ENCODE measurements at regions not wholly inside any gene's neighbourhood (a gene's known extent, or its start where the extent isn't known, plus 50 kb on each side); places are given as distances from the start of the nearest gene placed in this dataset.

DNA sequence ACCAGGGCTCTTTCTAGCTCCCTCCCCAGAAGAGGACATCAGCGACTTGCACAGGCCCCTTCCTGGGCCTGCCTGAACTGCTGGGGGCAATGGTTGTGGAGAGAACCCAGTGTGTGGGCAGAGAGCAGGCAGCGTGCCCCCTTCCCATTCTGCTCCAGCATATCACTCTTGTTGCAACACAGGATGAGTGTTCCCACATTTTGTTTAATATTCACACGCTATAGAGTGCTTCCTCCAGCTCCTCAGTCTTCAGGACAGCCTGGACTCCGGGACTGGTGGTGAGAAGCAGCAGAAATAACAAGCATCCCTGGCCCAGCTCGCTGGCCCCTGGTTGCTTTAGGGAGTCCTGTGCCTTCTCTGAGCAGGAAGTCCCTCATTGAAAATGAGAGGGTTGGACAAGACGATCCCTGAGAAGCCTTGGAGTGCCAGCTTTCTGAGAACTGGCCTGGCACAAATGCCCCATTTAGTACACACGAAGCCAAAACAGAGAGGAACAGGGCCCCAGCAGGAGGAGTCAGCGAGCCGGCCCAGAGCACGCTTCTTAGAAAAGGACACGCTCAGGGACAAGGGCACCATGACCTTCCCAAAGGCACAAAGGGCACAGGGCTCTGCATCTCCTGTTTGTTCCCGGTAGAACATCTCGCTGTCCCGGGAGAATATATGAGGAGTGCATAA lies 84.2 kb upstream of the FOXC1 start:
- intact Hi-C loops (cut with DNase I), result no loop called here
- H3K27me3 ChIP-seq, result no peaks in the 10 kb centered on the region
- ATAC-seq (no peak), DNase-seq (no peak)
- H3K4me3 ChIP-seq, result no peak overlapping the region
- H3K9me3 ChIP-seq, result no peaks in the 10 kb centered on the region
- WGBS (ENCODE audit: insufficient coverage, low coverage, low lambda C conversion rate, missing lambda C conversion rate), result 78% methylated on average over 6 of the region's 14 CpGs
- TF ChIP-seq, protein P1, sequence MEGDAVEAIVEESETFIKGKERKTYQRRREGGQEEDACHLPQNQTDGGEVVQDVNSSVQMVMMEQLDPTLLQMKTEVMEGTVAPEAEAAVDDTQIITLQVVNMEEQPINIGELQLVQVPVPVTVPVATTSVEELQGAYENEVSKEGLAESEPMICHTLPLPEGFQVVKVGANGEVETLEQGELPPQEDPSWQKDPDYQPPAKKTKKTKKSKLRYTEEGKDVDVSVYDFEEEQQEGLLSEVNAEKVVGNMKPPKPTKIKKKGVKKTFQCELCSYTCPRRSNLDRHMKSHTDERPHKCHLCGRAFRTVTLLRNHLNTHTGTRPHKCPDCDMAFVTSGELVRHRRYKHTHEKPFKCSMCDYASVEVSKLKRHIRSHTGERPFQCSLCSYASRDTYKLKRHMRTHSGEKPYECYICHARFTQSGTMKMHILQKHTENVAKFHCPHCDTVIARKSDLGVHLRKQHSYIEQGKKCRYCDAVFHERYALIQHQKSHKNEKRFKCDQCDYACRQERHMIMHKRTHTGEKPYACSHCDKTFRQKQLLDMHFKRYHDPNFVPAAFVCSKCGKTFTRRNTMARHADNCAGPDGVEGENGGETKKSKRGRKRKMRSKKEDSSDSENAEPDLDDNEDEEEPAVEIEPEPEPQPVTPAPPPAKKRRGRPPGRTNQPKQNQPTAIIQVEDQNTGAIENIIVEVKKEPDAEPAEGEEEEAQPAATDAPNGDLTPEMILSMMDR (IDR thresholded peaks at IDR 0.05), result no peak
- TF ChIP-seq POLR2A (IDR thresholded peaks at IDR 0.05), result no peak
- H3K27ac ChIP-seq, result no peak overlapping the region
- no peaks in the 10 kb centered on the region for H3K4me1 ChIP-seq
- no peaks in the 10 kb centered on the region for H3K36me3 ChIP-seq

DNA sequence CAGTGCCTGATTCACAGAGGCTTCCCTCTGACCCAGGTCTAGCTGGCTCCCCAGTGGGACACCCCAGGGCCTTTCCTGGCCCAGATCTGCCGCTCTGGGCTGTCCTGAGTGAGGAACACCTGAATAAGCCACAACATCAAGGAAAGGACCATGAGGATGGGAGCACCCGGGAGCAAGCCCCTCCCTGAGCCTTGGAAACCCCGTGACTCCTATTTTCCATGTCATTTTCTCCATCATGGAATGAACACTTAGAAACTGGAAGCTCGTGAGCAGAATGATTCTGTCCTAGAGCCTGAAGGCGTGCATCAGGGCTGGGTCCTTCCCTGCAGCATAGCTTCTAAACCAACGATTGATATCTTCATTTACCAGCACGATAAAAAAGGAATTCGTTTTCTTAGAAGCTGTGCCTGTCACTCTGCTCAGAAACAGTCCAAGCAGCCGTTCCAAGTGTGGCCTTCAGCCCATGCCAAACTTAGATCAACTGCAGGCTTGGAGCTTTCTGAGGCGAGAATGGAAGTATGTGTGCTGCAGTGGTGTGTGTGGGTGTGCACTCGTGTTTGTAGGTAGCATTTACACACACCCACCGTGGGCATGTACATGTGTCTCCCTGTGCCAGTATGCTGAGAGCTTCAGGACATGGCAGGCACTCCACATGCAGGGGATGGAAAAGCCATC lies 83.2 kb upstream of the FOXC1 start:
- ATAC-seq, result no peak
- no peaks in the 10 kb centered on the region for H3K27me3 ChIP-seq
- no peak overlapping the region for H3K4me3 ChIP-seq
- H3K27ac ChIP-seq, result no peak overlapping the region
- no peaks in the 10 kb centered on the region for H3K4me1 ChIP-seq
- H3K9me3 ChIP-seq, result no peaks in the 10 kb centered on the region
- intact Hi-C loops (cut with DNase I), result no loop called here
- no peak for DNase-seq
- no peak for TF ChIP-seq POLR2A (IDR thresholded peaks at IDR 0.05)
- TF ChIP-seq, protein P1 (IDR thresholded peaks at IDR 0.05), result no peak
- WGBS (ENCODE audit: insufficient coverage, low coverage, low lambda C conversion rate, missing lambda C conversion rate), result 41% methylated on average over 8 of the region's 12 CpGs
- no peaks in the 10 kb centered on the region for H3K36me3 ChIP-seq

DNA sequence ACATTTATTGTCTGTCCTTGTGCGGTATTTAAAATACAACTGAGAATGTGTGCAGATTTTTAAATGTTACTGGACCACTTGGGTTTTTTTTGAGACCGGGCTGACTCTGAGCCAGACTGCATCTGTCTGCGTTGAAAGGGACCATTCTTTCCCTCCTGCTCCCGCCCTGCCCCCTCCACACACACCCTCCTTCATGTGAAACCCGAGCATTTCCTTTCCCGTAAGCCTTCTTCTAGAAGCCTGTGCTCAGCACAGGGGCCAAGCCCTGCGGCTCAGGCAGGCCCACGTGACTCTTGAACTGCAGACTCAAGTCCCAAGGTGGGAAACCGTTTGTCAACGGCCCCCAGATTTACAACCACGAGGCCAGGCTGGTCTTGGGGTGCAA lies 82.7 kb upstream of the FOXC1 start:
- ATAC-seq (peak in 3 of 4 donors; percentile 27 to 64 (median 49)), DNase-seq (no peak)
- no peak overlapping the region for H3K27ac ChIP-seq
- H3K9me3 ChIP-seq, result no peaks in the 10 kb centered on the region
- 23% methylated on average over 10 of the region's 11 CpGs for WGBS (ENCODE audit: insufficient coverage, low coverage, low lambda C conversion rate, missing lambda C conversion rate)
- H3K4me1 ChIP-seq, result no peaks in the 10 kb centered on the region
- H3K36me3 ChIP-seq, result no peaks in the 10 kb centered on the region
- intact Hi-C loops (cut with DNase I), result no loop called here
- H3K4me3 ChIP-seq, result no peak overlapping the region
- TF ChIP-seq, protein P1 (IDR thresholded peaks at IDR 0.05), result no peak
- no peak for TF ChIP-seq POLR2A (IDR thresholded peaks at IDR 0.05)
- H3K27me3 ChIP-seq, result no peaks in the 10 kb centered on the region

DNA sequence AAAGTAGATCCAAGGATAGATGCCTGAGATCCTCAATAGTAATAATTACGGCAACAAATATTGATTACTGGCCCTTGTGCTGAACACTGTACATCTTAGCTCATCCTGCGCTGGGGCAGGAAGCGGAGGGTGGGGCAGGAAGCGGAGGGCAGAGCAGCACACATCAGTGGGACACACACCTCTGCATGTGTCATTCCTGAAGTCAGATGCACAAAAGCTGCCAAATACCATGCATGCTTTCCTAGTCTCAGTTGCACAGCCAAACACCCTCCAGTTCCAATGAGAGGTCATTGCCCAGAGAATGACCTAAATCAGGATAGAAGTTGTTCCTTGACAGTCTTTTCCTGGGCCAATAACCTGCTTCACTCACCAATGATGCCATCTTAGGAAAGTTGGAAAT lies 74.4 kb upstream of the FOXC1 start:
- intact Hi-C loops (cut with DNase I), result no loop called here
- no peak overlapping the region for H3K4me3 ChIP-seq
- no peaks in the 10 kb centered on the region for H3K4me1 ChIP-seq
- no peak overlapping the region for H3K27ac ChIP-seq
- H3K27me3 ChIP-seq, result no peaks in the 10 kb centered on the region
- no peaks in the 10 kb centered on the region for H3K9me3 ChIP-seq
- TF ChIP-seq, protein P1 (IDR thresholded peaks at IDR 0.05), result no peak
- no peak for TF ChIP-seq POLR2A (IDR thresholded peaks at IDR 0.05)
- 68% methylated on average over 4 of the region's 4 CpGs for WGBS (ENCODE audit: insufficient coverage, low coverage, low lambda C conversion rate, missing lambda C conversion rate)
- H3K36me3 ChIP-seq, result no peaks in the 10 kb centered on the region
- no peak for DNase-seq
- ATAC-seq, result no peak
